ENCODE measurements at regions not wholly inside any gene's neighbourhood (a gene's known extent, or its start where the extent isn't known, plus 50 kb on each side); places are given as distances from the start of the nearest gene placed in this dataset.

DNA sequence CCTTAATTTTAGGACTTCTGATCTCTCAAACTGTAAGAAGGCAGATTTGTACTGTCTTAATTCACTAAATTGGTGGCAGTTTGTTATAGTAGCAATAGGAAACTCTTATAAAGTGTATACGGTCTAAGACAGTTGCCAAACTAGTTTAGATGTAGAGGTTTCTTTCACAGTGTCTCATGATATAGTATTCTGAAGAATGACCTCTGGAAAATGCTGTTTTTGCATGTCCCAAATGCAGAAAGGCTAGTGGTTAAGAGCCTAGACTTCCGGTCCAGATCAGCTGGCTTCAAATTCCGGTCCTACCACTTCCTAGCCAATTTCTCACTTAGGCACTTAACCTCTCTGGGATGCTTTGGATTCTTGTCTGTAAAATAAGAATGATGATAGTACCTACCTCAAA is 538.5 kb downstream of the CENPC start:
- H3K4me3 ChIP-seq (ENCODE audit: low read depth in 2 of 2, low read length in 2 of 2): no peak overlapping the region
- H3K9me3 ChIP-seq (ENCODE audit: control insufficient read depth, insufficient read depth, low read depth, low read length): no peaks in the 10 kb centered on the region
- ATAC-seq (no peak), DNase-seq (ENCODE audit: low read depth, low spot score) (no peak)
- intact Hi-C loops (cut with micrococcal nuclease; ENCODE audit: unreplicated experiment) (no loop called here), in situ Hi-C loops (cut with HindIII; ENCODE audit: low pct_unique_long_range_greater_than_20kb, low sequenced_read_pairs) (no loop called here)
- TF ChIP-seq POLR2AphosphoS5 (IDR thresholded peaks at IDR 0.05; ENCODE audit: low read depth, low read length): no peak
- BruUV-seq (replicated peaks): no TSS peak
- ChIA-PET CTCF (no interaction called here), POLR2A (no interaction called here)
- H3K36me3 ChIP-seq (ENCODE audit: control insufficient read depth, insufficient read depth, low read length): no peaks in the 10 kb centered on the region
- no peak overlapping the region for H3K27ac ChIP-seq (ENCODE audit: low read length)
- H3K4me1 ChIP-seq (ENCODE audit: control insufficient read depth, insufficient read depth, low read length): no peaks in the 10 kb centered on the region
- H3K27me3 ChIP-seq (ENCODE audit: control insufficient read depth, insufficient read depth, low read length): no peaks in the 10 kb centered on the region

DNA sequence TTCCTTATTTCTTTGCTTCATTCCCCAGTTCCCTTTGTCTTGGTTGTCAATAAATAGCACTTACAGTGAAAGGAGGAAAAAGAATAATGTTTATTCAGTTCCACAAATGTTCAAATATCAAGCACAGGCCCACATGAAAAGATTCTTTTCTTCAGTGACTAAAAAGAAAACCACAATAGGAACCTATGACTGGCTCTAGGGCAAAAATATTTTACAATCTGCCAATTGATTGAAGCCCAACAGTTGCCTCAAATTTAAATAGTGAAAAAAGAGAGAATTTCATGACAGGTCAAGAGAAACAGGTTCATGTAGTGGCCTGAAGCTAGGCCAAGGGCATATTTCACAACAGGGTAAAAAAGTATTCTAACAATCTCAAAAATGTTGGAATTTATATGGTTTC is 553.8 kb downstream of the CENPC start:
- Histone ChIP-seq H3K9me3 (ENCODE audit: control insufficient read depth, insufficient read depth, low read depth, low read length) (no peaks in the 10 kb centered on the region), H3K4me1 (ENCODE audit: control insufficient read depth, insufficient read depth, low read length) (no peaks in the 10 kb centered on the region), H3K4me3 (ENCODE audit: low read depth in 2 of 2, low read length in 2 of 2) (no peak overlapping the region), H3K36me3 (ENCODE audit: control insufficient read depth, insufficient read depth, low read length) (no peaks in the 10 kb centered on the region), H3K27ac (ENCODE audit: low read length) (no peak overlapping the region), H3K27me3 (ENCODE audit: control insufficient read depth, insufficient read depth, low read length) (no peaks in the 10 kb centered on the region)
- in situ Hi-C loops (cut with HindIII; ENCODE audit: low pct_unique_long_range_greater_than_20kb, low sequenced_read_pairs): no loop called here
- BruUV-seq (replicated peaks): no TSS peak
- ATAC-seq (no peak), DNase-seq (ENCODE audit: low read depth, low spot score) (no peak)
- TF ChIP-seq POLR2AphosphoS5 (IDR thresholded peaks at IDR 0.05; ENCODE audit: low read depth, low read length): no peak
- ChIA-PET CTCF (no interaction called here), POLR2A (no interaction called here)
- intact Hi-C loops (cut with micrococcal nuclease; ENCODE audit: unreplicated experiment): no loop called here

DNA sequence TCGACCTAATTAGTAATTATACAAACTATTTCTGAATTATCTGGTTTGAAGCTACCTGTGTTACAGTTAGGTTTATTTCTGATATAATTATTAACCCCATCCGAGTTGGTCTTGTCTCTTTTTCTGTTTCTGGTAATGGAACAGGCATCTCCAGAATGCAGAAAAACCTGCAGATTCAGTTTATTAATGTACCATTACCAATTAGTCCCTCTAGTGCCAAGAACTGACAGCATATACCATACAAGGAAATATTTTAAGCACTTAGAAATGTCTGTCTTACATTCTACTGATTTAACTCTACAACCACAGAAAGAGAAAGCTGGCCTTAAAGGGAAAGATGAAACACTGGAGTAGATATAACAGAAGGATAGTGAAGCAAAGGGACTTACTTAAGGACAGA is 570.6 kb downstream of the CENPC start:
- no TSS peak for BruUV-seq (replicated peaks)
- intact Hi-C loops (cut with micrococcal nuclease; ENCODE audit: unreplicated experiment): no loop called here
- ATAC-seq: no peak

More for the DNA sequence above, 570.6 kb downstream of the CENPC start:
- no peaks in the 10 kb centered on the region for H3K36me3 ChIP-seq (ENCODE audit: control insufficient read depth, insufficient read depth, low read length)
- no peaks in the 10 kb centered on the region for H3K4me1 ChIP-seq (ENCODE audit: control insufficient read depth, insufficient read depth, low read length)
- DNase-seq (ENCODE audit: low read depth, low spot score): no peak
- no peak overlapping the region for H3K27ac ChIP-seq (ENCODE audit: low read length)
- in situ Hi-C loops (cut with HindIII; ENCODE audit: low pct_unique_long_range_greater_than_20kb, low sequenced_read_pairs): no loop called here
- POLR2A ChIA-PET: no interaction called here
- no peaks in the 10 kb centered on the region for H3K27me3 ChIP-seq (ENCODE audit: control insufficient read depth, insufficient read depth, low read length)
- H3K4me3 ChIP-seq (ENCODE audit: low read depth in 2 of 2, low read length in 2 of 2): no peak overlapping the region
- TF ChIP-seq SIN3A (IDR thresholded peaks at IDR 0.05; ENCODE audit: borderline replicate concordance, insufficient read depth, low read depth, low read length) (no peak), TCF7L2 (IDR thresholded peaks at IDR 0.05; ENCODE audit: low read depth, low read length) (no peak), POLR2AphosphoS5 (IDR thresholded peaks at IDR 0.05; ENCODE audit: low read depth, low read length) (no peak)
- TF ChIP-seq, protein P1, sequence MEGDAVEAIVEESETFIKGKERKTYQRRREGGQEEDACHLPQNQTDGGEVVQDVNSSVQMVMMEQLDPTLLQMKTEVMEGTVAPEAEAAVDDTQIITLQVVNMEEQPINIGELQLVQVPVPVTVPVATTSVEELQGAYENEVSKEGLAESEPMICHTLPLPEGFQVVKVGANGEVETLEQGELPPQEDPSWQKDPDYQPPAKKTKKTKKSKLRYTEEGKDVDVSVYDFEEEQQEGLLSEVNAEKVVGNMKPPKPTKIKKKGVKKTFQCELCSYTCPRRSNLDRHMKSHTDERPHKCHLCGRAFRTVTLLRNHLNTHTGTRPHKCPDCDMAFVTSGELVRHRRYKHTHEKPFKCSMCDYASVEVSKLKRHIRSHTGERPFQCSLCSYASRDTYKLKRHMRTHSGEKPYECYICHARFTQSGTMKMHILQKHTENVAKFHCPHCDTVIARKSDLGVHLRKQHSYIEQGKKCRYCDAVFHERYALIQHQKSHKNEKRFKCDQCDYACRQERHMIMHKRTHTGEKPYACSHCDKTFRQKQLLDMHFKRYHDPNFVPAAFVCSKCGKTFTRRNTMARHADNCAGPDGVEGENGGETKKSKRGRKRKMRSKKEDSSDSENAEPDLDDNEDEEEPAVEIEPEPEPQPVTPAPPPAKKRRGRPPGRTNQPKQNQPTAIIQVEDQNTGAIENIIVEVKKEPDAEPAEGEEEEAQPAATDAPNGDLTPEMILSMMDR (IDR thresholded peaks at IDR 0.05): no peak
- TF ChIP-seq, protein P2, sequence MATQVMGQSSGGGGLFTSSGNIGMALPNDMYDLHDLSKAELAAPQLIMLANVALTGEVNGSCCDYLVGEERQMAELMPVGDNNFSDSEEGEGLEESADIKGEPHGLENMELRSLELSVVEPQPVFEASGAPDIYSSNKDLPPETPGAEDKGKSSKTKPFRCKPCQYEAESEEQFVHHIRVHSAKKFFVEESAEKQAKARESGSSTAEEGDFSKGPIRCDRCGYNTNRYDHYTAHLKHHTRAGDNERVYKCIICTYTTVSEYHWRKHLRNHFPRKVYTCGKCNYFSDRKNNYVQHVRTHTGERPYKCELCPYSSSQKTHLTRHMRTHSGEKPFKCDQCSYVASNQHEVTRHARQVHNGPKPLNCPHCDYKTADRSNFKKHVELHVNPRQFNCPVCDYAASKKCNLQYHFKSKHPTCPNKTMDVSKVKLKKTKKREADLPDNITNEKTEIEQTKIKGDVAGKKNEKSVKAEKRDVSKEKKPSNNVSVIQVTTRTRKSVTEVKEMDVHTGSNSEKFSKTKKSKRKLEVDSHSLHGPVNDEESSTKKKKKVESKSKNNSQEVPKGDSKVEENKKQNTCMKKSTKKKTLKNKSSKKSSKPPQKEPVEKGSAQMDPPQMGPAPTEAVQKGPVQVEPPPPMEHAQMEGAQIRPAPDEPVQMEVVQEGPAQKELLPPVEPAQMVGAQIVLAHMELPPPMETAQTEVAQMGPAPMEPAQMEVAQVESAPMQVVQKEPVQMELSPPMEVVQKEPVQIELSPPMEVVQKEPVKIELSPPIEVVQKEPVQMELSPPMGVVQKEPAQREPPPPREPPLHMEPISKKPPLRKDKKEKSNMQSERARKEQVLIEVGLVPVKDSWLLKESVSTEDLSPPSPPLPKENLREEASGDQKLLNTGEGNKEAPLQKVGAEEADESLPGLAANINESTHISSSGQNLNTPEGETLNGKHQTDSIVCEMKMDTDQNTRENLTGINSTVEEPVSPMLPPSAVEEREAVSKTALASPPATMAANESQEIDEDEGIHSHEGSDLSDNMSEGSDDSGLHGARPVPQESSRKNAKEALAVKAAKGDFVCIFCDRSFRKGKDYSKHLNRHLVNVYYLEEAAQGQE (IDR thresholded peaks at IDR 0.05; ENCODE audit: insufficient read depth in 1 of 2, low read depth in 2 of 2, low read length in 1 of 2): no peak
- CTCF ChIA-PET: no interaction called here
- no peaks in the 10 kb centered on the region for H3K9me3 ChIP-seq (ENCODE audit: control insufficient read depth, insufficient read depth, low read depth, low read length)

Measured in Panc1 (cell line).